ENCODE measurements at regions not wholly inside any gene's neighbourhood (a gene's known extent, or its start where the extent isn't known, plus 50 kb on each side); places are given as distances from the start of the nearest gene placed in this dataset.
"Not testable (repeated sequence)": the region's sequence is repeated elsewhere in the genome, so short reads cannot be mapped to it uniquely, and the experiment has no call there.

GRCh38 chr6:15912505-15913400, 216.1 kb upstream of the MYLIP start:
- TF ChIP-seq CTCF (IDR thresholded peaks at IDR 0.05; ENCODE audit: low read depth, low read length, missing control alignments) = no peak
- H3K4me3 ChIP-seq (ENCODE audit: low read depth, low read length) = no peak overlapping the region
- no peak for DNase-seq (ENCODE audit: low read depth)

GRCh38 chr6:15911753-15912504, 217.0 kb upstream of the MYLIP start:
- no peak for TF ChIP-seq CTCF (IDR thresholded peaks at IDR 0.05; ENCODE audit: low read depth, low read length, missing control alignments)
- no peak for DNase-seq (ENCODE audit: low read depth)

GRCh38 chr6:15909290-15910070, 219.4 kb upstream of the MYLIP start:
- no peak for TF ChIP-seq CTCF (IDR thresholded peaks at IDR 0.05; ENCODE audit: low read depth, low read length, missing control alignments)
- no peak for DNase-seq (ENCODE audit: low read depth)
- H3K4me3 ChIP-seq (ENCODE audit: low read depth, low read length) = no peak overlapping the region

More at GRCh38 chr6:15911753-15912504, 217.0 kb upstream of the MYLIP start:
- H3K4me3 ChIP-seq (ENCODE audit: low read depth, low read length) = no peak overlapping the region

- no peak overlapping the region for H3K4me3 ChIP-seq (ENCODE audit: low read depth, low read length)
- DNase-seq (ENCODE audit: low read depth) = no peak
- no peak for TF ChIP-seq CTCF (IDR thresholded peaks at IDR 0.05; ENCODE audit: low read depth, low read length, missing control alignments)
Observed at GRCh38 chr6:15908871-15909270, 220.0 kb upstream of the MYLIP start.

- DNase-seq (ENCODE audit: low read depth) = no peak
Observed at GRCh38 chr6:15907914-15908518, 220.9 kb upstream of the MYLIP start.

GRCh38 chr6:15907220-15907913, 221.5 kb upstream of the MYLIP start:
- not testable (repeated sequence) for DNase-seq (ENCODE audit: low read depth); H3K4me3 ChIP-seq (ENCODE audit: low read depth, low read length)

More at GRCh38 chr6:15907914-15908518, 220.9 kb upstream of the MYLIP start:
- H3K4me3 ChIP-seq (ENCODE audit: low read depth, low read length) = no peak overlapping the region
- no peak for TF ChIP-seq CTCF (IDR thresholded peaks at IDR 0.05; ENCODE audit: low read depth, low read length, missing control alignments)

Data from GM12864 (cell line).